ENCODE measurements at regions not wholly inside any gene's neighbourhood (a gene's known extent, or its start where the extent isn't known, plus 50 kb on each side); places are given as distances from the start of the nearest gene placed in this dataset.

GRCh38 chr7:32264702-32265284, 194.6 kb upstream of the PDE1C start:
- DNase-seq (ENCODE audit: low spot score): no peak

GRCh38 chr7:32263611-32264010, 193.4 kb upstream of the PDE1C start:
- DNase-seq (ENCODE audit: low spot score): no peak

DNA sequence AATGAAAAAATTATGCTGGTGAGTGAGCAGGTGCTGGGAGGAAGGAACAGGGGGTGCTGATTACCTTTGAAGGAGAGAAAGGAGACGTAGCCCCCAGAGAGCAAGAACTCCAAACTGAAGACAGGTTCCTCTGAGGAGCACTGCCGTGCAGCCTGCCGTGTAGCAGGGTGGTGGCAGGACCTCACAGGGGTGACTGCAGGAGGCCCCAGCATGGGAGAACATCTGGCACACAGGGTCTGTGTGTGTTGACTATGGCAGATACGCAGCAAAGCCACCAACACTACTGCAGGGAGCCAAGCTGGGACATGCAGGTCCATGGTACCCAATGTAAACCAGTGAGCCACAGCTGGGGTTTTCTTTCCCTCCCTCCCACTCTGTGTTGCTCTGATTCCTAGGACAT, 192.1 kb upstream of the PDE1C start:
- no peak for DNase-seq (ENCODE audit: low spot score)

DNA sequence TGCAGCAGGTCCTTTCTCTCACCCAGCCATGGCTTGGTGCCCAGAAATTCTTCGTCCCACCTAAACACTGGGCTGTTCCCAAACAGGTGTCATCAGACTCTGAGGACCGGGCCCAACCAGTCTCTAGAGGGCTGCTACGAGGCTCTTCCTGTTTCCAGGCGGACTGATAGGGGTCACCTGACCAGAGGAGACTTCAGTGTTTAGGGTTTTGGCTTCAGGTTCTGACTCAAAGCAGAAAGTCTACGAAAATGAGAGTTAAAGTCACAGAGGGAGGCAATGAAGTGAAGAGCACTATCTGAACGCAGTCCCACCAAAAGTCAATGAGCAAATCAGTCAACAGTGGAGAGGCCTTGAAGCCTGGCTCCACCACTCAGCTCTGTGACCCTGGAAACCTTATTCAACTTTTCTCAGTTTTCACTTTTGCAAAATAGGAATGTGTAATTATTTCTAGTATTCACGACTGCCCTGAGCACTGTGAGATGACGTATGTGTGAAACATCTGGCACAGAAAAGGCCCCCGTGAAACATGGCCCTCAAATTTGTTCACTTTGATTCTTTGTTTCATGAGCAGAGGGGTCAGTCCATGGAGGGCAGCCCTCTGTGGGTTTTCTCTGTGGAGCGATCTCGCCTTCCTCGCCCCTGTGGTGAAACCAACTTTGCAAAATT, 189.9 kb upstream of the PDE1C start:
- no peak for DNase-seq (ENCODE audit: low spot score)

DNA sequence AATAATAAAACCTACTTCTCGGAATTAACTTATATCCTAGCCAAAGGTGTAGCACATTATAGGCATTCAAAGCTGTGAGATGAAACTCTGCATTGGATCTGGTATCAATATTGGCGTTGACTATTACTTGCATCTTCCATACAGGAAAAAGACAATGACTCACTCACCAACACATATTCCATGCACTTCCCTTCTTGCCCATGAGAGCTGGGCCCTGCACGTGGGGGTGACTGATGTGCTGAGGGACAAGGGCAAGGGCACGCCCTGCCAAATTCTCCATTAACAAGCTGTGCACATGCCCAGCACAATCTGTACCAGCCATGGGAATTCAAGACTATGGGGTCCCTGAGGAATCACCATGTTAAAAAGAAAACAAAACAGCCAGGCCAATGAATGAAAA, 188.1 kb upstream of the PDE1C start:
- no peak for DNase-seq (ENCODE audit: low spot score)

DNA sequence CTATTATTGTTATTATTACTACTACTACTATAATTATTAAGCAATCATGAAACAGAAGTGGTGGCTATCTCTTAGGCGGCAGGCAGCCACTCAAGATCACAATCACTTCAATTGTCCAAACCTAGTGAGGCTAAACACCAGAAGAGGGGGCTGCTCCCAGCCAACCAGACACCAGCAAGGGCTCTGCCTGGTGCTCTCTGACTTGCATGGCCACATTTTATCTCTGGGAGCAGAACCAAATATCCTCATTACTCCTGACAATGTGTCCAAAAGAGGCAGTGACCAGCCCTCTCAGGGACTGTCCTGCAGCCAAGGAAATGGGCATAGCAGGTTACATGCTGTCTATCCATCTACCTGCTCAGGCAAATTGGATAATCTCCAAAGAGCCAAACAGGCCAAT, 187.4 kb upstream of the PDE1C start:
- DNase-seq (ENCODE audit: low spot score): no peak

DNA sequence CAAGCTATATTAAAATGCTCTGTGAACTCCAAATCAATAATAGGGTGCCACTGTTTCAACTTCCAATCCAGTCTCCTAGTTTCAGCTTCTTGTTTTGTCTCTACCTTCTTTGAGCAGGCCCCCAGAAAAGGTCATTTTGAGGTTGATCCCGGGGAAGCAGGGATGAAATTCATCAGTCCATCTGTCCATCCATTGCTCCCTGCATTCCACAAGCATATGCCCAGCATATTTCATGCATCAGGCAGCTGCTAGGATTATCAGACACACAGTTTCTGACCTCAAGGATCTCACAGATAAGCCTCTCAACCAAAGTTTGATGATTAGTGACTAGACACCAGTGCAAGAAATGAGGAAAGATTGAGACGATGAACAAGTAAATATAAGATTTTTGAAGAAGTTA, 186.6 kb upstream of the PDE1C start:
- no peak for DNase-seq (ENCODE audit: low spot score)

- no peak for DNase-seq (ENCODE audit: low spot score)
Observed at GRCh38 chr7:32256376-32256775, 186.2 kb upstream of the PDE1C start.

GRCh38 chr7:32255036-32255435, 184.8 kb upstream of the PDE1C start:
- DNase-seq (ENCODE audit: low spot score): no peak

GRCh38 chr7:32253299-32253698, 183.1 kb upstream of the PDE1C start:
- no peak for DNase-seq (ENCODE audit: low spot score)

GRCh38 chr7:32251659-32252058, 181.5 kb upstream of the PDE1C start:
- no peak for DNase-seq (ENCODE audit: low spot score)

DNA sequence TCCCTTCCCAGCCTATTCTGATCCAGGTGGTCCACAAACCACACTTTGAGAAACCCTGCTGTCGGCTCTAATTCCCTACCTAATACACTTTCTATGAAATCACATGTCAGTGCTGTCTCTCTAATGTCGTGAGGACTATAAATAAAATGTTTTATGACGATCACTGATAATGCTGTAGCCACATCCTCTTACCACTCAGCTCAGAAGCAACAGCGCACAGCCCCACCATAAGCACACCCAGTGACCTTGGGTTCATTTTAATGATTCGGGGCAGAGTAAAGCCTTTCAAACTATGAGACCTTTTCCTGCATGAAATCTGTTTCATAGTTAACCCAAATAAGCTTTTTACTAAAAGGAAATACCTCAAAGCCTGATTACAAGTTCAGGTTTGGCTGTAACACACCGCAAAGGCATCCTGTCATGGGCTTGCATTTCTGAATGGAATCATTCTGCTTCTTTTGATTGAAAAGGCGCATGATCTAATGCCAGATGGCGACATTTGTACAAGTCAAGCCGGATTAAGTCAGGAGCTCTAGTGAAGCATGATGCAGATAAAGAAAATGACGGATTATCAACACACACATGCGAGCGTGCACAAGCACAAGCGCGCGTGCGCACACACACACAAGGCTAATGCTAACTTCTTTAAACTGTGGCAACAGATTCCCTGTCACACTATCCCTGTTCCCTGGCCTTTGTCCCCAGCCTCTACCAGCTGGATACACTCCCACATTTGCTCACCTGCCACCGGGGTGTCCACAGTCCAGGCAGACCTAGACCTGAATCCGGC, 180.5 kb upstream of the PDE1C start:
- no peak for DNase-seq (ENCODE audit: low spot score)

DNA sequence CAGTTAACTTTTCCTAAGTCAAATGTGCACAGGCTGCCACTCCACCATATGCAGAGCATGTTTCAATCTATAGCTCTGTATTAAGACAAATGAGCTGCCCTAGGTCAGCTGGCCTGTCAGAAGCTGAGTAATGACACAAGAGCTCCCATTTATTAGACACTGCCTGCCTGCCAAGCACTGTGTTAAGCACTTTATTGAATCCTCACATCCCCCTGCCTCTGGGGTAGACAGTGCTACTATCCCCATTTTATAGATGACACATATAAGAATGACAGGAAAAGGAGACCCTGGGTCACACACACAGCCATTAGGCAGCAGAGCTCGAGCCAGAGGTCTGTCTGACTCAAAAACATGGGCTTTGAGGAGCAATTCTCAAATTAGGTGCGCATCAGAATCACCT, 179.8 kb upstream of the PDE1C start:
- DNase-seq (ENCODE audit: low spot score): no peak

DNA sequence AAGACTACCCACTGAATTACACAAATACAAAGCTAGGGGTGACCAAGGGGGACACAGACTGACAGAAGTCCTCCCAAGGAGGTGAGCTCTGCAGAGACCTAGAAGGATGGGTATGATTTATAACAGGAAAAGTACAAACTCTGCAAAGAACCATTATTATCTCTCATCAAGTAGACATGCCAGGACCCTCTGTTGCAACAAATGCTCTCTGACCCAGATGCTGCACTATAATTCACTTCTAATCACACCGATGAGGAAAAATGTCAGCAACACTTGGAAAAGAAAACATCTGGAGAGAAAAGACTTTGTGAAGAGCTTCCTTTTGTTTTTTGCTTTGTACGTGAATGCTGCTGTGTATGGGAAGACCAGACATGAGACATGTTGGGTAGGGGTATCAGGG, 178.3 kb upstream of the PDE1C start:
- no peak for DNase-seq (ENCODE audit: low spot score)

DNA sequence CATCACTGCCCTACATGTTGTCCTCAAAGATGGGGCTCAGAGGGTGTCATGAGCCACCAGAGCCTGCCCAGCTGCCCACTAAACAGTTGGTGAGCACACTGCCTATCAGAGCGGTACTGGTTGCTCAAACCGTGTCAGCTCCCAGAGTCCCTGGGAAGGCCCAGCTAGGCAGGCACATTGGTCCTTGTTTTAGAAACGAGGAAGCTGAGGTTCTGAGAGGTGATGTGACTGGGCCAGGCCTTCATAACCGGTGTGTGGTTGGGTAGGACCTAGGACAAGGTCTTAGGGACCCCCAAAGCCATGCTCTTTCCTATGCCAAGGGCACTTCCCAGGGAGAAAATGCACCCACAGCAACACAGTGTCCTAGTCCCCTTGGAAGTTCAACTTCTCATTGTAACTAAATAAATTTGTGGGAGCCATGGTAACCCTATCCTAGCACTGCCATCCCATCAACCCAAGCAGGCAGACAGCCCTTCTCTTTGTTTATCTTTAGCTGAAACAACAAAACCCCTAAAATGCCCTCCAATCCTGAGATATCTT, 174.7 kb upstream of the PDE1C start:
- DNase-seq (ENCODE audit: low spot score): no peak

DNA sequence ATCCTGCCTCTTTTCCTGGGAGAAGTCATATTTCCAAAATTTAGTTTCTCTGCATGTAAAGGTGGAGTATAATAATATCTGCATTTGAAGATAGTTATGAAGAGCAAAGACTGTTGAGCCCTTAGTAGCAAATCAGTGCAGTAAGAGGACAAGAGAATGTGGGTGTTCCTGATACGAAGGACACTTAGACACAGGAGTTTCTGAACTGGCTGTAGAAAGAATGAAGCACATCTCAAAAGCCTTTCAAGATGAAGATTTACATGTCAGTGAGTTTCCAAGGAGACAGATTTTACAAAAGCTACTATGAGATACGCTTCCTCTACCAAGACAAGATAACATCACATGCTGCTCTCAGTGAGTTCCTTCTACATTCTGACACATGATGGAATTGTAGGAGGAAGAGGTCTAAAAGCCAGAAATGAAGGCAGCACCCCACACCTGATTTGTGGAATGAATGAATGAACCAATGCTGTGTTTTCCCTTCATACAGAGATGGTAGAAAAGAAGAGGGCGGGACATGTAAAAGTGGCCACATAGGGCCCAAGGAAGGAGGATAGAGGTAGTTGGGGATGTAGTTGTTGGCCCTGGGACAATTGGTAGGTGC, 173.6 kb upstream of the PDE1C start:
- DNase-seq (ENCODE audit: low spot score): no peak

GRCh38 chr7:32242436-32242835, 172.2 kb upstream of the PDE1C start:
- DNase-seq (ENCODE audit: low spot score): no peak

- no peak for DNase-seq (ENCODE audit: low spot score)
Observed at GRCh38 chr7:32241636-32242035, 171.4 kb upstream of the PDE1C start.

- no peak for DNase-seq (ENCODE audit: low spot score)
Observed at GRCh38 chr7:32239764-32240163, 169.6 kb upstream of the PDE1C start.

DNA sequence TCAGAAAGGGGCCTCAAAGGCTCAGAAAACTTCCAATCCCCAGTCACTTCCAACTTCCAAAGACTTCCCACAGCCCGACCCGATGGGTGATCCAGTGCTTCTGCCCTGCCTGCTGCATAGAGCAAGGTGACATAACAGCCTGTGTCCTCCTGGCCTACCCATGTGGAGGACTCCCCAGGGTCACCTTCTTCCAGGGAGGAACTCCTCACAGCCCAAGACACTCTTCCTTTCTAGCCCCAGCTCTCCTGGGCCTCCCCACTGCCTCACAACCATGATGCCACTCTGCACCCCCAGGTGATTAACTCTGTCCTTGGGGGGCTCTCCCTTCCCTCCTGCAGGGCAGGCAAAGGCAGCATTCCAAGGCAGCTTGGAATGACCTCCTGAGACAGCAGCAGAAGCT, 158.4 kb upstream of the PDE1C start:
- DNase-seq (ENCODE audit: low spot score): no peak

DNA sequence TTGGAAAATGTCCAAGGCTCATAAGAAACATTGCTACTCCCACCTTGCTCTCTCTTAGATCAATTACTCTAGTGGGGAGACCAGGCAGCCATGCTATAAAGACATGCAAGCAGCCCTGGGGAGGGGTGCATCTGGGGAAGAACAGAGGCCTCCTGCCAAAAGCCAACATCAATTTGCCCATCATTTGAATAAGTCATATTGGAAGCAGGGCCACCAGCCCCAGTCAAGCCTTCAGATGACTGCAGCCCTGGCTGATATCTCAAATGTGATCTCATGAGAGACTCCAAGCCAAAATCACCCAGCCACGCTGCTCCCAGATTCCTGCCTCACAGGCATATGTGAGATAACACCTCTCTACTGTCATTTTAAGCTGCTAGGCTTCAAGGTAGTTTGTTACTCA, 157.5 kb upstream of the PDE1C start:
- DNase-seq (ENCODE audit: low spot score): no peak

DNA sequence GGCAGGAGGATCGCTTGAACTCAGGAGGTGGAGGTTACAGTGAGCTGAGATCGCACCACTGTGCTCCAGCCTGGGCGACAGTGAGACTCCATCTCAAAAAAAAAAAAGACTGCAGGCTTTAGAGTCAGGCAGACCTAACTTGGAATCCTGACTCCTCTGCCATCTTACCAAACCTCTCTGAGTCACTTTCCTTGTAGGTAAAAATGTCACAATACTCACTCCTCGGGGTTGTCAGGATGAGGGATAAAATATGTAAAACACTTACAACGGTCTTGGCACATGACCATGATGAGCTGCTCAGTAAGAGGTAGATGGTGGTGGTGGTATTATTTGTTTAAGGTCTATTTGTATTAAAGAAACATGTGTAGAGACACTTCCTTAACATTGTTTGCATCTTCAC, 154.1 kb upstream of the PDE1C start:
- no peak for DNase-seq (ENCODE audit: low spot score)

DNA sequence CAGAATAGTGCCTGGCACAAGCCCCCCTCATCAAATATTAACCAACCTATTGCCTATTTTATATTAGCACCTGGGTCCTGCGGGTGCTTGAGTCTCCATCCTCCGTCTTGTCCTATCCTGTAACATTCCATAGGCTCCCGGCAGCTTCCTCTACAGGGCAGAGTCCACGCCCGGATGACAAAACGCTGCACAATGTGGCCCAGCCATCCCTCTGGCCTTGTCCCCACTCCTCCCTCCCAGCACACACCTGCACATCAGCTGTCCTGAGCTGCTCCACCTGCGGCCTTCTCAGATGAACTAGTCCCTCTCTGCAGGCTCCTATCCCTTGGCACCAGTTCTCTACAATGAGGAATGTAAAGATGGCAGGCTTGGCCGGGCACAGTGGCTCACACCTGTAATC, 153.5 kb upstream of the PDE1C start:
- DNase-seq (ENCODE audit: low spot score): no peak

All from ureter (tissue), 1 donor.